Hepatocyte (in vitro differentiated cells): ENCODE measurements at regions not wholly inside any gene's neighbourhood (a gene's known extent, or its start where the extent isn't known, plus 50 kb on each side); places are given as distances from the start of the nearest gene placed in this dataset.

Experiments used
- DNase-seq: peaks from one replicate; pipeline ENCODE4 v3.0.0-alpha.2; 2016; ENCODE audit warnings: low spot score
- H2AFZ ChIP-seq: fragments of 200-600 bp; sonication (generic); 2 replicates; pipeline ENCODE4 v1.6.0; 2016; ENCODE audit warnings: antibody characterized with exemption, mild to moderate bottlenecking
- H3K27ac ChIP-seq: fragments of 200-600 bp; sonication (generic); 2 replicates; pipeline ENCODE4 v1.5.1; 2016; ENCODE audit warnings: mild to moderate bottlenecking
- H3K27me3 ChIP-seq: fragments of 200-600 bp; sonication (generic); 2 replicates; pipeline ENCODE4 v1.6.1; 2016
- H3K36me3 ChIP-seq: fragments of 200-600 bp; sonication (generic); replicated peaks from 2 replicates; pipeline ENCODE4 v1.5.1; 2016; ENCODE audit warnings: low read depth; ENCODE audit not compliant: insufficient read depth
- H3K4me1 ChIP-seq: fragments of 200-600 bp; sonication (generic); 2 replicates; pipeline ENCODE4 v1.5.1; 2016; ENCODE audit warnings: mild to moderate bottlenecking, moderate library complexity; ENCODE audit not compliant: insufficient read depth
- H3K4me2 ChIP-seq: fragments of 200-600 bp; sonication (generic); 2 replicates; pipeline ENCODE4 v1.6.0; 2016
- H3K4me3 ChIP-seq: fragments of 200-600 bp; sonication (generic); 2 replicates; pipeline ENCODE4 v1.5.1; 2016; ENCODE audit warnings: mild to moderate bottlenecking
- H3K79me2 ChIP-seq: fragments of 200-600 bp; sonication (generic); 2 replicates; pipeline ENCODE4 v1.6.0; 2017; ENCODE audit warnings: mild to moderate bottlenecking
- H3K9me2 ChIP-seq: fragments of 200-600 bp; sonication (generic); replicated peaks from 2 replicates; pipeline ENCODE4 v1.6.0; 2017; ENCODE audit warnings: mild to moderate bottlenecking; ENCODE audit not compliant: insufficient read depth
- H3K9me3 ChIP-seq: fragments of 200-600 bp; sonication (generic); 2 replicates; pipeline ENCODE4 v1.5.1; 2016; ENCODE audit warnings: low read depth, mild to moderate bottlenecking
- H4K20me1 ChIP-seq: fragments of 200-600 bp; sonication (generic); 2 replicates; pipeline ENCODE4 v1.6.0; 2016; ENCODE audit warnings: mild to moderate bottlenecking; ENCODE audit not compliant: insufficient read depth, poor library complexity, severe bottlenecking
- CTCF ChIP-seq: fragments of 200-600 bp; sonication (generic); IDR thresholded peaks from 2 replicates; pipeline ENCODE4 v1.5.1; 2016; ENCODE audit warnings: antibody characterized with exemption, mild to moderate bottlenecking; ENCODE audit not compliant: poor library complexity
- EZH2 ChIP-seq: fragments of 200-600 bp; sonication (generic); IDR thresholded peaks from 2 replicates; pipeline ENCODE4 v1.6.1; 2016; ENCODE audit warnings: antibody characterized with exemption, mild to moderate bottlenecking, borderline replicate concordance
- EZH2phosphoT487 ChIP-seq: fragments of 200-600 bp; sonication (generic); IDR thresholded peaks from one replicate; pipeline ENCODE4 v1.6.1; 2018; ENCODE audit warnings: antibody characterized with exemption, mild to moderate bottlenecking, low read depth, moderate library complexity; ENCODE audit not compliant: unreplicated experiment, severe bottlenecking
- WGBS: methylation state at CpG from one replicate; pipeline ENCODE4 v1.1.6; 2016; ENCODE audit warnings: low lambda C conversion rate; ENCODE audit errors: missing lambda C conversion rate; 5-methylcytosine and 5-hydroxymethylcytosine counted together

GRCh38 chr6:147904416-147904815, 395.9 kb downstream of the SAMD5 start:
- H3K4me1 ChIP-seq, result no peaks in the 10 kb centered on the region
- H3K4me2 ChIP-seq, result no peak overlapping the region
- H2AFZ ChIP-seq, result no peak overlapping the region
- no peaks in the 10 kb centered on the region for H3K9me3 ChIP-seq
- H4K20me1 ChIP-seq, result no peaks in the 10 kb centered on the region
- H3K27me3 ChIP-seq, result no peaks in the 10 kb centered on the region
- no peak overlapping the region for H3K4me3 ChIP-seq
- H3K27ac ChIP-seq, result no peak overlapping the region
- 89% methylated on average over 4 of the region's 4 CpGs for WGBS
- H3K79me2 ChIP-seq, result no peaks in the 10 kb centered on the region
- no peaks in the 10 kb centered on the region for H3K36me3 ChIP-seq
- no peak for TF ChIP-seq CTCF
- no peak for TF ChIP-seq EZH2
- TF ChIP-seq EZH2phosphoT487, result no peak
- H3K9me2 ChIP-seq, result no peaks in the 10 kb centered on the region
- no peak for DNase-seq

GRCh38 chr6:147905711-147906110, 397.2 kb downstream of the SAMD5 start:
- Histone ChIP-seq H3K9me2 (no peaks in the 10 kb centered on the region), H4K20me1 (no peaks in the 10 kb centered on the region), H3K4me2 (no peak overlapping the region), H3K27me3 (no peaks in the 10 kb centered on the region), H3K4me1 (no peaks in the 10 kb centered on the region), H3K36me3 (no peaks in the 10 kb centered on the region), H3K79me2 (no peaks in the 10 kb centered on the region), H3K27ac (no peak overlapping the region), H3K4me3 (no peak overlapping the region), H2AFZ (no peak overlapping the region), H3K9me3 (no peaks in the 10 kb centered on the region)
- no peak for DNase-seq
- TF ChIP-seq EZH2phosphoT487, result no peak
- TF ChIP-seq CTCF, result no peak
- no peak for TF ChIP-seq EZH2
- 71% methylated on average over 3 of the region's 3 CpGs for WGBS

GRCh38 chr6:147906361-147906760, 397.9 kb downstream of the SAMD5 start:
- Histone ChIP-seq H3K27ac (no peak overlapping the region), H3K79me2 (no peaks in the 10 kb centered on the region), H3K4me1 (no peaks in the 10 kb centered on the region), H4K20me1 (no peaks in the 10 kb centered on the region), H3K4me3 (no peak overlapping the region), H3K9me2 (no peaks in the 10 kb centered on the region), H2AFZ (no peak overlapping the region), H3K9me3 (no peaks in the 10 kb centered on the region), H3K36me3 (no peaks in the 10 kb centered on the region), H3K4me2 (no peak overlapping the region), H3K27me3 (no peaks in the 10 kb centered on the region)
- DNase-seq, result no peak
- TF ChIP-seq EZH2 (no peak), EZH2phosphoT487 (no peak), CTCF (no peak)
- WGBS, result 88% methylated on average over 3 of the region's 3 CpGs

DNA sequence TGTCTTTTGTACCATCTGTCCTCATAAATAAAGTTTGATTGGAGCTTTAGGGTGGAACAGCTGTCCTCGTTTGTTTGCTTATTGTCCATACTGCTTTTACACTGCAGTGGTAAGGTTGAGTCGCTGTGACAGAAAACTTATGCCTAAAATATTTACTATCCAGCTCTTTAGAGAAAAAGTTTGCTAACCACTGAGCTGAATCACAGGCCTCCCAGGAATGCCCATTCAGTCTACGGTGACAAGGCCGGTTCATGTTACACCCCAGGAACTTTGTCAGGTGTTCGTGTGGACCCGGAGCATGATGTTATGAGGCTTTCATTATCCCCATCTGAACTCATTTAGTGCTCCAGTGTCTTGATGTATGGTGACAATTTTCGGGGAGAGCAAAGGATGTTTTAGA, 401.1 kb downstream of the SAMD5 start:
- Histone ChIP-seq H4K20me1 (no peaks in the 10 kb centered on the region), H3K4me2 (no peak overlapping the region), H3K4me3 (no peak overlapping the region), H3K27me3 (no peaks in the 10 kb centered on the region), H3K27ac (no peak overlapping the region), H3K4me1 (no peaks in the 10 kb centered on the region), H3K79me2 (no peaks in the 10 kb centered on the region), H3K36me3 (no peaks in the 10 kb centered on the region), H3K9me2 (no peaks in the 10 kb centered on the region), H2AFZ (no peak overlapping the region), H3K9me3 (no peaks in the 10 kb centered on the region)
- TF ChIP-seq EZH2phosphoT487, result no peak
- no peak for TF ChIP-seq EZH2
- TF ChIP-seq CTCF, result no peak
- WGBS, result 75% methylated on average over 7 of the region's 7 CpGs
- no peak for DNase-seq
